HG03432 (cell line): ENCODE measurements at regions not wholly inside any gene's neighbourhood (a gene's known extent, or its start where the extent isn't known, plus 50 kb on each side); places are given as distances from the start of the nearest gene placed in this dataset.

Source experiments
- ATAC-seq: cut with Tn5 transposase; IDR thresholded peaks from one replicate; pipeline ENCODE4 v1.9.1; 2021; ENCODE audit warnings: mild to moderate bottlenecking, moderate library complexity; ENCODE audit not compliant: unreplicated experiment

DNA sequence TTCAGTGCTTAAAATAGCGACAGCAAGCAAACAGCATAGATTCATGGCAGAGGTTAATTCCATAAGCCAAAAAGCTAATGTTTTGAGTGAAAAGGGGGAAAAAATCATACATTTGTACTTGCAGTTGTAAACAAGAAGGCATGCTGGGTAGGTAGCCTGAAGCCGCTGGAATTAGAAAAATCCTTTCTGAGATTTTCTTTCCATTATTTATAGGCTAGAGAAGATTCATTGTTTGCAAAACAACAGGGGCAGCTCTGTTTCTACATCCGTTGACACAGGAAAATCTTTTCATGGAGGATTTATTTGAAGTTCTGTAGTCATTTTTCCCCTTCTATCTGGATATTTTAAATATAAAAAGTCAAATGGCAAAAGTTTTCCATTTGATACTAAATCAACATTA lies 843.9 kb downstream of the QKI start:
- no peak for ATAC-seq

DNA sequence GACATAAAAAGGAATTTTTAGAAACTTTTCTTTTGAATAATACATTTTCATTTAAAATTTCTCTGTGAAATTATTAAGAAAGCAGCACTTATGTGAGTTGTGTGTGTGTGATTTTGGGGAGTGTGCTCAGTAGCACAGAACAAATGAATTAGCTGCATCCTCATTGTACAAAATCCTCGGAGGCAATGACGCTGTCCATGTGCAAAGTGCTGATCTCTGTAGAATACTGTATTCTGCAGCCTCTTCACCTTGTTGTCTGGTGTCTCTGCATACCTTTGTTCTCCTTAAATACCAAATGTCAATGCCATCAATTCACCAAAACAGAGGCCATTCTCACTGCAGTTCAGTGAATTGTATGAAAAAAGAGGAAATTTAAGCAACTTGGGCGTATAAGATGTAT lies 838.4 kb downstream of the QKI start:
- ATAC-seq, result no peak

DNA sequence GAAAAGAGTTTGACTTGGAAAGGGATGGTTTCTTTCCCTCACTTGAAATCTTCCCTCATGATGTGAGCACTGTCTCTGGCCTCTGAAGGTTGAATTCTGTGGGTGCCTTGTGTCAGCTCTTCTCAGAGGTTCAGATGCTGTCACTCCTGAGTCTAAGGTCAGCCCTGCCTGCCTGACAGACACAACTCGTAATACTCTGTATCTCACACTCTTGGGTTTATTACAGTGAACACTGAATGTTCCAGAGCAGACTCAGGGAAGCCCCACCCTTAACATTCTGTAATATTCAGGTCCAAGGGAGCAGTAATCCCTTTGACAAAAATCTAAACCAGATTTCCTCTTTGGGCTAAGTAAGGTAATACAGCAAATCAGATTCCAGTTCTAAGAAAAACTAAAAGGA lies 837.8 kb downstream of the QKI start:
- ATAC-seq, result no peak

DNA sequence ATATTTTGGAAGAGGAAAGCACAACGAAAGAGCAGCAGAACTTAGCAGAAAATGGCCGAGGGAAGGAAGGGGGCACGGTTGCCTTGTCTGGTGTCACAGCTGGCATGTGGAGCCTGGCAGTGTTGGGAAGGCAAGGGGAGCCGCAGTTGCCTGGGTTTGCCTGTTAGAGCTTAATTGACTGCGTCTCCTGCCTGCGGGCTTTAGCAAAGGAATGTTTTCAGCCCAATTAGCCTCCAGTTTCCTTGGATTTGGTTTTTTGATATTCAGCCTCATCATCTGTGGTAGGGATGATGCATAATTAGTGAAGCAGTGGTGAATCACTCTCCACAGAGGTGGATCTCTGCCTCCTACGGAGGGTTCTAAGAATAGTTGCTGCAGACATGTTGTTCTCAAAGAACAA lies 832.6 kb downstream of the QKI start:
- ATAC-seq, result no peak

DNA sequence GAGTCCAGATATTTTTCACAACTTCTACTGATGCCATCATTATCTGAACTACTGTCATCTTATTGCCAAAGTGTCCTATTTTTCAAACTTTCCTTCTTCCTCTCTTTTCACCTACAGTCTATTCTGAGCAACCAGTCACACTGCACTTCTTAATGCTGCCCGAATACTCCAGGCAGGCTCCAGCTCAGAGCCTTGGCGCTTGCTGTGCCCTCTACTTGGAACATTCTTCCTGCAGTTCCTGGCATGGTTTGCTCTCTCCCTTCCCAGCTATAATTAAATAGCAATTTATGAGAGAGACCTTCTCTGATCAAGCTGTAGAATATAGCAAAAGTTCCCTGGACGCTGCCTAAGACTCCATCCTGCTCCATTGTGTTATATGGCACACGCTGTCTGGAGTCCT lies 831.6 kb downstream of the QKI start:
- no peak for ATAC-seq

DNA sequence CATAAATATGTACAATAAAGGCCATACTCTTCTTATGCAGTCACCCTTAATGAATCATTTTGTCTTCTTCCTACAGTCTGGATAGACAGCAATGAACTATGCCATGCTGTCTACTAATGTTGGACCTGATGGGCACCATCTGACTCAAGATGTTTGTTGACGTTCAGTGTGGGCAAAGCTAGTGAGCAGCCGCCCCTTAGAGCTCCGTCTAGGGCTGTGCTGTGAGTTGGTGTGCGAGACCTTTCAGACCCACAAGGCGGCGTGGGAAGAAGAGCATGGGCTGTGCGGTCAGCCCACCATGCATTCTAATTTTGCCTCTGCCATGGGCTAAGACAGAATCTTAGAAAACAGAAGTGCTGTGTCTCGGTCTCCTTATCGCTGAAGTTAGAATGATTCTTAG lies 829.4 kb downstream of the QKI start:
- ATAC-seq, result no peak

DNA sequence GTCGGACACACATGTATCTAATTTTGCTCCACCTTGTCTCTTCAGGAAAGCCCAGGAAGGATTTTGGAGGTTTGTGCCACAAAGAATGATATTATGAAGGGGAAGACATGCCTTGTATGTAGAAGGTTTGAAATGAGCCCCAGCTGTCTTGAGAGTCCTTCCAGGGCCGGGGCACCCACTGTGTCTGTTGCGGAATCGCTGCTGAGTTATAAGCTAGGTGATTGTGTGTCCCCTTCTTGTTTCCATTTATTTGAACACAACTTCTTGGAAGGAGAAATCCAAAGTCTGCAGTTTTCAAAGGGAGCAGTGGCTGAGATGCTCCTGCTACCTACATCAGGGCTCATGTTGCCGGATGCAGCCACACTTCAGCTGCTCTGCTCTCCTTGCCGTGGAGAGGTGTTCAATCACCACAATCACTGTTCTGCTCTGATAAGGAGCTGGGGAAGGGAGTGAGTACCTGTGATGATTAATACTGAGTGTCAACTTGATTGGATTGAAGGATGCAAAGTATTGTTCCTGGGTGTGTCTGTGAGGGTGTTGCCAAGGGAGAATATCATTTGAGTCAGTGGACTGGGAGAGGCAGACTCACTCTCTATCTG lies 828.6 kb downstream of the QKI start:
- no peak for ATAC-seq

DNA sequence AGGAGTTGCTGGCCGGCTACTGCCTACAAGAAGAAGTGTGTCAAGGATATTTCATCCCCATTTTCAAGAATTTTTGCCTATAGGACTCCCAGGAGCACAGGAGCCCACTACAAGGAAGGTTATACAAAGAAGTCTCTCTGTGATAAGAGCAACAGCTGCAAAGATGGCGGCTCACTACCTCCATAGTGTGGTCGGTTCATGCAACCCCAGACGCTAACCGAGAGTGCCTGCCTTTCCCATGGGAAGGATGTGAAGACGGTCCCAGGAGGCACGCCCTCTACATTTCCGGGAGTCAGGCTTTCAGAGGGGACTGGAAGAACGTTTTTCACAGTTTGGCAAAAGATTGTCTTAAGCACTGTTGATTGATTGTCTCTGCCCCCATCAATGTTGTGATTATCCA lies 816.3 kb downstream of the QKI start:
- no peak for ATAC-seq

DNA sequence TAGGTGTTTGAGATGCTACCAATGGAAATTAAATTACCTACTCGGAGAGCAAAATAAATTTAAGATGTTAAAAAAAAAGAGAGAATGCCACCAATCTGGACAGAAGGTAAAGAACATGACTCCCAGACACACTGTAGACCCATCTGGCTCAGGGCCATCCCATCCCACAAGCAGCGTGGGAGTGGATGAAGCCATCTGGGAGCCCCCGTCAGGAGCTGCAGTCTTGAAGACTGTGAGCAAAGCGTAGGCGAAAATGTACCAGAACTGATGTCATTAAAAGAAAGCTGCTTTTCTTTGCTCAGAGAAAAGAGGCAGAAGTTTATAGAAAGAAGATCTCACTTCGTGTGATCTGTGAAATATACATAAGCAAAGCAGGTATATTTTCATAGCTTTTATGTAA lies 815.7 kb downstream of the QKI start:
- ATAC-seq, result no peak

DNA sequence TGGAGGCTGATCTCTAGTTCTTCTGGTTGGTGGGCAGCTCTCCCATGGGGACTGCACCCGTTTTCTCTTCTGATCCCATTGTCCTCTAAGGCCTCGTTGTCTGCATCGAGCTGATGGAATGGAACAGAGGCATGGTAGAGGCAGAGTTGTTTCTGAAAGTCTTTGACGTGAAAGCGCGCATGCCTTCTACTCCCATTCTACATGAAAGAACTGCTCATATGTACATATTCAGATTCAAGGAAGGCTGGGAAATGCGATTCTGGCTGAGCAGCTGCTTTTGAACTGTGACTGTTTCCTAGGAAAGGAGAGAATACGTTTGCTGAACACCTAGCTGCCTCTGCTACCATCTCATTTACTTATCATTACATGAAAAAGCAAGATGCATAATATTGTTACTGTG lies 815.2 kb downstream of the QKI start:
- no peak for ATAC-seq

DNA sequence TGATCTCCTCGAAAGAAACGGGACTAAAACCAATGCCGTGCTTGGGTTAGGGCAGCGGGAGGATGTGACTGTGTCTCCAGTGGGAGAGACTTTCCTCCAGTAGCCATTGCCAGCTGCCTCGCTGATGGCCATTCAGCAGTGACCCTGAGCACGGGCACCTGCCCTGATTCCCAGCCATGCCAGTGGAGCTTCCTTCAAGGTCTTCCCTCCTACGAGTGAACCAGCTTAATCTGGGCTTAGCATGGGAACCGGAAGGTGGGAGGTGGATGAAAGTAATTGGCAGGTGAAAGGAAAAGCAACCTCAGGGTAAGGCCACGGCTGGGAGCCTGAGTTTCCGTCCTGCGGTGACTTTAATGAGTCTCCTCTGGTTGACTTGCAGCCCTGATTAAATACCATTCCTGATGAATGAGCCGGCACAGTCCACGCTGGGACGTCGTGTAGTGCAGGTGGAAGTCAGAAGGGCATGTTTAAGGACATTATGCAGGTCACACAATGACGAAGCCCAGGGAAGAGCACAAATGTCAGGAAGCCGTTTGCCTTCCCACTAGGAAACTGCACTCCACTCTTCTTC lies 813.5 kb downstream of the QKI start:
- ATAC-seq, result no peak

DNA sequence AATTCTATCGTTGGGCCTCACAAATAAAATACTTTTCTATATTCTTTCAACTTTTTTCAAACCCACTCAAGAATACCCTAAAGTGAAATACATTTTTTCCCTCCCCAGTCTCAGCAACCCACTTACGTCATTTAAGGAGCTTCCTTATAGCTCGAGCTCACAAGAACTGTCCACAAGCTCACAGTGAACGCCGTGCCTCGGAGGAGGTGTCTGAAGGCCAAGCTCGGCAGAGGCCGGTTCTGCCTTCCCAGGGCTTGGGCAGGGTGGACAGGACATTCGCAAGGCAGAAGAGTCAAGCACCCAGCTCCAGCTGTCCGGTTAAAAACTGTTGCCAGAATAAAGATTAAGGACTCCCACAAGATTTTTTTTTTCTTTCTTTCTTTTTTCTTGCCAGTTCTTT lies 802.3 kb downstream of the QKI start:
- no peak for ATAC-seq

DNA sequence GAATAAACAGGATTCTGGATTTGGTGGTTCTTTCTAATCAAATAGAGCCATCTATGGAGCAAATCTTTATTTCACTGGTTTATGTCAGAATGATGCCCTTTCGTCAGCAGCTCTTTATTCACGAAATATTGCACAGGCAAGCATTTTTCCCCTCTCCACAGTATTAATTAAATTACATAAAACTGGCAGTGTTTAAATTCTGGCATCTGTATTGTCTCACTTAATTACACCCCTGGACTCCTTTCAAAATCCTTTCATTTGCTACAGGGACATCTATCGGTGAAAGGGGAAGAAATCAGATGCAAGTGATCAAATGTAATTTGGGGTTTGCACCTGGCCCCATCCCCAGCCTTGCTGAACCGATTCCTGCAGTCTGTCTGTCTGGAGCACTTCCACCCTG lies 801.9 kb downstream of the QKI start:
- ATAC-seq, result no peak

DNA sequence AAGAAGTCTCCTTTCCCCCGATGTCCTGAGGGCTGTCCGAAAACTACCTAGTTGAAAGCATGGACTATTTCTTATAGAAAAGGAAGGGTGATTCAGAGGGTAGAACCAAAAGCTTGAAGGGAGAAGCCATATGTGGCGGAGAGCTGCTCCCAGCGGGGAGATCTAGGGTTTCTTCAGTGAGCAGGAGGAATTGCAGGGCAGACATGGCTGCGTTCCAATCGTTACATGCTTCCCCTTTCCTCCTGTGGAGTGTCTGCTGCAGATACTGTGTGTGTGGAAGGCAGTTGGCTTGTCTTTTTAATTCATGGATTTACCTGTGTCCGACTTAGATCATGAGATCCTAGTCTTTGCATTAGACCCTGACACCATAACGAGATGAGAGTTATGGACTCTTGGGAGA lies 799.5 kb downstream of the QKI start:
- no peak for ATAC-seq

DNA sequence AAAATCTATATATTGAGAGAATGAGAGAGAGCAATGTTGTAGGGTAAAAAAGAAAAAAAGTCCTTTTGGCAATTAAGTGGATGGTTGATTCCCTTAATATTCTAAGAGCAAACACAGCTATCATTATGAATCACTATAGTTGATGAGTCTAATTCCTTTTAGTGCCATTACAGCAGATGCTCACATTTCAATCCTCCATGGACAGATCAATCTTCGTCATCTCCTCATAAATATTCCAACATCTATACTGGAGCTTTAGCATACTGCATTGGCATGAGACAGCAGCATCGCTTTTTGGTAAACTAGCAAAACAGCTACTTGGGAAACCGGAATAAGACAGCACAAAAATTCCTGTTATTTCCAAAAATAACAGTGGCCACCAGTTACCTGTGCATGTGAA lies 796.7 kb downstream of the QKI start:
- no peak for ATAC-seq

DNA sequence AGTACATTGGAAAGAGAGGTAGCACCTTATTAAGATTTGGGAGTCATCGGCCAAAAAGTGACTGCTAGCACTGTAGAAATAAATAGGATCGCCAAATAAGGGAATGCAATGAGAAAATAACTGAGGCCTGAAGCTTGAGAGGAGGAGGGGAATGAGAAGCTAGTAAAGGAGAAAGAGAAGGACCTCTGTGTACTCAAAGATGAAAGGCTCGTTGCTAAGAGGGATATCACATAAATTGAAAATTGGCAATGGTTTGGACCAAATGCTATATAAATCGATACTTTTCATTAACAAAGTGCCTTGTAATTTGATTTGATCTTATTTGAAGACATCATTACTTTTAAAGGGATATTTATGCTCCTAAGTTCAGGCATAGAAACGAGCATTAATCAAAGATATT lies 796.3 kb downstream of the QKI start:
- no peak for ATAC-seq

DNA sequence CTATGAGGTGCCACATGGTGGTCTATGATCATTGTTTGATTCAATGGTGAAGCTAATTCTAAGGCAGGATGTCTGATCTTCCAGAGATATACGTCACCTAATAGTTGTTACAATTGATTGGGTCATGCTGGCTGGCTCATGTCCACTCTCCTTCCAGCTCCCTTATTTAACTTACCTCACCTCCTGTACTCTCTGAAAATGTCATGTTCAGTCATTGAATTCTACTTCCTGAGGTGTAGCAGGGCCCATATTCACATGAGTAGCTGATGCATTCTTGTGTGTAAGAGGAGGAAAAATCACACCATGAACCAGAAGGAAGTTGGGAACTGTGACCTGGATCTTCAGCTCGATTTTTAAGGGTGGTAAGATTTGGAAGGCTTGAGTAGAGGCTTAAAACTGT lies 795.8 kb downstream of the QKI start:
- ATAC-seq, result no peak

DNA sequence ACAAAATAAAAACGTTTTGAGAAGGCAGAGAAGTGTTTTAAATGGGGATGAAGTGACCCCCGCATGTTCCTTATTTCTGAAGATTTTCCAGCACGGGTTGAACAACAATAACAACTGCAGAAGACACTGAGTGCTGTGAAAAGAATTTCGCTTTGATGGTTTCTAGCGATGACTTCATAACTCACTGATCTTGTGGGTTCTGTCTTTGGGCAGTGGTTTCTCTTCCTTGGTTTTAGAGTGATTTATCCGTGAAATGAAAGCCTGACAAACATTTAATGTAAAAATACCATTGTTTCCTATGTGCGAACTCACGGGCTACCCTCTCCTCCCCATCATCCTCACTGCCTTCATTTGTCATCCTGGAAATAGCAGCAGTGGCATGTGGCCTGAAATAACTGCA lies 793.9 kb downstream of the QKI start:
- no peak for ATAC-seq

DNA sequence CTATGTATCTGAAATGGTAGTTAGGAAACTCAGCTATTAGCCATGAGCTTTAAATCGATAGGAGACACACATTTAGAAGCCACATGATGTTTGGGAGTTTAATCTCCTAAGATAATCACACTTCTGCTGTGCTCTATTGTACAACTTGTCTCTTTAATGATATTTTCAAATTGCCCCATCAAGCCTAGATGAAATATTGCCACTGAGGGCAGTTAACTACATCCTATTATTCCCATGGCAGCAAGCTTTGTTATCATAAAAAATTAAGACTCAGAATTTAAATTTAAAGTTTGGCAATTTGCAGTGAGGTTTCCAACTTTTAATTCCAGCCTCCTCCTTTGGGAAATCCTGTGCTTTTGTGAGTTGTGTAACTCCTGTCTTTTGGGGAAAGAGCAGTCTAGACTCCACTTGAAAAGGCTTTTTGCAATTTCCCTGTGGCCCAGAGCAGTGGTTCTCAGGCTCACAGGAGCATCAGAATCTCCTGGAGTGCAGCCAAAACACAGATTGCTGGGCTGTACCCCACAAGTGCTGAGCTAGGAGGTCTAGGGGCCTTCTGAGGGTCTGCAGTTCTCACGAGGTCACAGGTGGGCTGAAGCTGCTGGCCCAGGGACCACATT lies 792.4 kb downstream of the QKI start:
- no peak for ATAC-seq

DNA sequence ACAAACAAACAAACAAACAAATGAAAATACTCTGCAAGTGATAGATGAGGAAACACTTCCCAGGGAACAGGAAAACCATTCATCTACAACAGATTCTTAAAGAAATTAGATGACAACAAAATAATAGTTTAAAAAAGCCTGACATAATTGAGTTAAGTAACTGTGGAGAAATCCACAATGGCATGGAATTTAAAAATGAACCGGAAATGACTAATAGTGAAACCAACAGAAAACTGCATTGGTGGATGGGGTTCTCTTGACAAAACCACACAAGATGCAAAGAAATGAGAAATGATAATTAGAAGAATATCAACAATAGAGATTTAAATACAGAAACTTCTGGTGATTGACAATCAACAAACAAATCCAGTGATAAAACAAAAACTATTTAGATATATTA lies 785.6 kb downstream of the QKI start:
- ATAC-seq, result no peak

DNA sequence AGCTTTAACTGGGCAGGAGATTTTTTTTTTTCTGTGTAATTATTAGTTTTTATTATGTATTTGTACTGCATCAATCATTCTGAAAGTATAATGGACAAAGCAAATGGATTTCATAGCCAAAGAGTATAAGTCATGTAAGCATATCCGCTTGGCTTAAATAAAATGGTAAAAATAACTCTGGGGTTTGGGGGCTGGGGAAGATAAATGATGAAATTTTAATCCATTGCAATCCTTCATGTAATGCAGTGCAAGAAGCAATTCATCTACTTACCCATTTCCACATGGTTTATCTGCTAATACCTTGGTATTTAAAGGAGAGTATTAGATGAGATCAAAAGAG lies 781.4 kb downstream of the QKI start:
- ATAC-seq, result no peak

DNA sequence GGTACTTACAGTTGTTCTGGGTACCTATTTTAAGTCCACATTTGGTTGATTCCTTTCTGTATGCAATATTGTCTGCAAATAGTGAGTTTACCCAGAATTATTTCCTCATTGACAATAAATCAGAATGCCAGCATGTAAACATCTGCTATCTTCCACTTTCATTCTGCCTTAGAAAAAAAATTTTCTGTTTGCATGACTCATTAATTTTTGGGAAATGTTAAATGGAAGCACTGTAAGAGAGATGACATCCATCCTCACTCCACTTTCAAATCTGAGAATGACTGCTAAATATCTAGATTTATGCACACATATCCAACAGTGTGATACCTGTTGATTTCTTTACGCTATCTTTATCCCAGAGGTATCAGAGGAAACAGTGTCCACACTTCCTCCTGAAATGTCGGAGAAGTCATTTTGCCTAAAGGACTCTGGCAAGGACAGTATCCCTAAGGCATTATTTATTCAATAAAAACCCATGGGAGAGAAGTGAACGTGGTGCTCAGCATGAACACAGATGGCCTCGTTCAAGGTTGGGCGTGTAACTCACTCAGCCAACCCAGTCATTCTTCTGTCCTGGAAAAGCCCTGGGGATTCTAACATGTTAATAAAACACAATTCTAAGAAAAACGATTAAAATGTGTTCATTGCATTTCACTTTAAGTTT lies 780.9 kb downstream of the QKI start:
- no peak for ATAC-seq

DNA sequence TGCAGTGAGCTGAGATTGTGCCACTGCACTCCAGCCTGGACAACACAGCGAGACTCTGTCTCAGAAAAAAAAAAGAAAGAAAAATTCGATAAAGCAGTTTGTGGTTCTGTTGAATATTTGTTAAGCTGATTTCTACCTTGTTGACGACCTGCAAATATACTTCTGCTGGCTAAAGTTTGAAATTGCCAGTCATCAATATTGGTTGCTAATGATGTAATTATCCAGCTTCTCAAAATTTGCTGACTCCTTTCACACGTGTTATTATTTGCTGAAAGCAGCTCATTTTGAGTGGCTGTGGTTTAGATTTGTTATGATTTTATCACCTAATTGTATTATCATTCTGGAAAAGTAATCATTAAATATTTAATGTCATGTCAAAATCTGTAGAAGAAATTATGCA lies 774.3 kb downstream of the QKI start:
- ATAC-seq, result no peak
